ENCODE measurements at regions not wholly inside any gene's neighbourhood (a gene's known extent, or its start where the extent isn't known, plus 50 kb on each side); places are given as distances from the start of the nearest gene placed in this dataset.
"Not testable (repeated sequence)": the region's sequence is repeated elsewhere in the genome, so short reads cannot be mapped to it uniquely, and the experiment has no call there.

DNA sequence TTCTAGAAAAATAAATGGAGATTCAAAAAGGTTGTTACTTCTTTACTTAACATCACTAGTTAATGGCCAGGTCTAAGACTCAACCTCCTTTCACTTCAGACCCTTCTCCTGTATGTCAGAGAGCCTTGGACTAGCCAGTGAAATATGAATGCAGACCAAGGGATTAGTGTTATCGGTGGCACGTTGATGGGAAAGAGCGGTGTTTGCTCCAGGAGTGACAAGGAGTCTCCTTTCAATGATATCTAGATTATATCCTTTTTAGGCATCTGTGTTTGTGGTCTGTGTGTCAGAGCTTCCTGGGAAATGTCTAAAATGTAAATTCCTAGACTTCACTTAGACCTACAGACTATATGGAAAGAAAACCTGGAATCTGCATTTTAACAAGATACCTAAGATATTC, 658.0 kb upstream of the KCNMB2 start:
- H3K36me3 Mint-ChIP-seq, result no peaks in the 10 kb centered on the region
- no peak overlapping the region for H3K4me3 Mint-ChIP-seq
- DNase-seq, result no peak
- no peaks in the 10 kb centered on the region for H3K9me3 Mint-ChIP-seq
- peaks cover 10% of the 10 kb centered on the region for H3K4me1 Mint-ChIP-seq
- no peak overlapping the region for H3K27ac Mint-ChIP-seq
- no peaks in the 10 kb centered on the region for H3K27me3 Mint-ChIP-seq

DNA sequence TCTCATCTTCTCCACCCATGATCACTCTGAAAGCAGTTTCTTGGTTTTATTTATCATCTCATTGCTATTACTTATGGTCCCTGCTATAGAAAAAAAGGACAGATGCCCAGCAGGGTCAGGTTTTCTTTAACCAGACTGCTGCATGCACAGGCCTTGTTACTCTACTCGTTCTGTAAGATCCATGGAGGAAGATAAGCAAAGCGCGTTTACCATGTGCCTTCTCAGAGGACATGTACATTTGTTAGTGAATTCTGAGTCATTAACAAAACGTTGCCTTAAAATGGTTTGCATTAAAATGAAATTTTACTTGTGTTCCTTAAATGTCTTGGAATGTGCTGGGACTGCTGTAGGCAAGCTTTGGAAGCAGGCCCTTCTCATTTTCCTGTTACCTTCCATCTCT, 657.3 kb upstream of the KCNMB2 start:
- H3K4me1 Mint-ChIP-seq, result peaks cover 13% of the 10 kb centered on the region
- H3K27me3 Mint-ChIP-seq, result no peaks in the 10 kb centered on the region
- no peak overlapping the region for H3K27ac Mint-ChIP-seq
- DNase-seq, result no peak
- no peaks in the 10 kb centered on the region for H3K36me3 Mint-ChIP-seq
- H3K4me3 Mint-ChIP-seq, result no peak overlapping the region
- no peaks in the 10 kb centered on the region for H3K9me3 Mint-ChIP-seq

DNA sequence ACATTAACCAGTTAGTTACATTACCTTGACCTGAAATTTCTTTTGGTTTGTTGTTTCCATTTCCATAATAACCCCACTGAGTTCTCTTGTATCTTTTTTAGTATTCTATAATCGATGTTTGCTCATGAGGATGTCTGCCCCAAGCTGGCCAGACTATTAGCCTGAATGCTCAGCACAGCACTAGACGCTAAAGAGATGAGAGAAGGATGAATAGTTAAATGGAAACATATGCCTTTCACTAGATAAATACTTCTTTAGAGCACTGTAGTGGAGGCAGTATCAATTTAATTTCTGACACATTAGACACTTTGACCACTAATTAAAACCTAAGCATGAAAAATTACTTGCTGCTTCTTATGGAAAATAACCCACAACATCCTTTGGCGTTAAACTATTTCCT, 654.9 kb upstream of the KCNMB2 start:
- DNase-seq, result no peak
- Mint-ChIP-seq H3K4me1 (peaks cover 6% of the 10 kb centered on the region), H3K27me3 (no peaks in the 10 kb centered on the region), H3K4me3 (no peak overlapping the region), H3K9me3 (no peaks in the 10 kb centered on the region), H3K27ac (no peak overlapping the region), H3K36me3 (no peaks in the 10 kb centered on the region)

DNA sequence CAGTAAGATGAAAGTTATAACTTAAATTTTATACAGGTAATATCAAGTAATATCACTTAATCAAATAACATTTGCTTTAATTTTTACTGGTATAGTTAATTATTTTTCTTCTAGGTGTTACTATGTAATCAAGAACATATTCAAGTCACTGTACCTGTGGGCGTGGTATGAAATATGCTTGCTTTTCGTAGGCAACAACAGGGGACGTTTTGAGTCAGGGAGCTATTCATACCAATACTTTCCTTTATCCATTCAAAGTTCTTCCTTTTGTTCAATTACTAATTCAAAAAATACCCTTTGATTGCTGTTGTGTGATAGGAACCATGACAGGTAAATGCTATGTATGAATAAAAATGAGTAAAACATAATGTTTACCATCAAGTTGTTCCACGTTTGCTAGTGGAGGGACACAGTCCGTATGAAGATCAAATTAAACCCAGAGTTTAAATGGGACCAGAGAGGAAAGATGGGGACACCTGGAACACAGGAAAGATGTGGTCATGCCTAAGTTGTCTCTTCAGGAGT, 654.0 kb upstream of the KCNMB2 start:
- H3K9me3 Mint-ChIP-seq, result no peaks in the 10 kb centered on the region
- no peak for DNase-seq
- H3K36me3 Mint-ChIP-seq, result no peaks in the 10 kb centered on the region
- H3K27me3 Mint-ChIP-seq, result no peaks in the 10 kb centered on the region
- no peak overlapping the region for H3K4me3 Mint-ChIP-seq
- no peak overlapping the region for H3K27ac Mint-ChIP-seq
- H3K4me1 Mint-ChIP-seq, result peaks cover 6% of the 10 kb centered on the region

DNA sequence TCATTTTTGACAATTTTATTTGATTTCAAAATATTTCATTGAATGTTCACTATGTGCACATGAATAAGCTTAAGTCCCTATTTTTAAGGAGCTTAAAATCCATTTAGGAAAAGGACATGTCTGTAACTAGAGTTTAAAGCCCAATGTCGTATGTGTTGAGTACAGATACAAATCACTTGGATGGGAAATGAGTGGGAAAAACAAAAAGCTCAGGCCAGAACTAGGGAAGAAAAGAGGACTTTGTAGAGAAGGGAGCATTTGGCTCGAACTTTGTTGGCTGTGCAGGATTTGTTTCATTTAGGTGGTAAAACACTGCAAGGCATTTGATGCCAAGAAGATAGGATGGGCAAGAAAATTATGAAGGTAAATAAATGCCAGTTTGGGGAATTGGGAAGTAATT, 653.1 kb upstream of the KCNMB2 start:
- H3K27ac Mint-ChIP-seq, result no peak overlapping the region
- peaks cover 6% of the 10 kb centered on the region for H3K4me1 Mint-ChIP-seq
- no peak for DNase-seq
- no peaks in the 10 kb centered on the region for H3K36me3 Mint-ChIP-seq
- no peaks in the 10 kb centered on the region for H3K27me3 Mint-ChIP-seq
- H3K4me3 Mint-ChIP-seq, result no peak overlapping the region
- no peaks in the 10 kb centered on the region for H3K9me3 Mint-ChIP-seq

DNA sequence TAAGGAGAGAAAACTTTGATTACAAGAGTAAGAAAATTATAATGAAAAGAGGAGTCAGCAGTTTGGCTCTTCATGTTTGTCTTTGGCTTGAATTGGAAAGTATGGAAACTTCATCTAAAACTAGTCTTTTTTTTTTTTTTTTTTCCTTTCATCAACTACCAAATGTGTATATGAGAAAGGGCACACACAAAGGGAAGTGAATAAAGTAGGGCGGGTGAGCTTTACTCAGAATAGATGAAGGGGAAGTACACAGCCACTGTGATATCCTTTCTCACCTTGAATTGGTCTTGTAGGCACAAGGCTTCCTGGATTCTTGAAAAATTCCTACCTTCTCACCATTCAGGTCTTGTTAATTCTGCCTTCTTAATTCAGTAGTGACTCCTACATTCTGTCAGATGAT, 652.3 kb upstream of the KCNMB2 start:
- peaks cover 1% of the 10 kb centered on the region for H3K9me3 Mint-ChIP-seq

DNA sequence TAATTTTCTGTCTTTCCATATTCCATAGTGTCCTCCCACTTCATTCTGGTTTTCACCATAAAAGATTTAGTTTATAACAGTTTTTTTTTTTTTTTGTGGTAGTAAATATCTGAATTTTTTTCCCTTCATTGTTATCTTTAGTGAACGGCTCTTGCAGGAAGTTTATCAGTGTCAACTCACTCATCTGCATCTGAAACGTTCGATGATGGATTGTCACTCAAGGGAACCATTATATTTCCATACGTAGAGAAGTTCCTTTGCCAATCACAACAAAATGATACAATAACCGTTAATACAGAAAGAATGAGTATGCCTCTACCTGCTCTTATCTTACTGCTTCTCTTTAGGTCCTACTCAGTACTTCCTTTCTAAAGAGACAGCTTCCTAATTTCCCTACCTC, 651.2 kb upstream of the KCNMB2 start:
- Mint-ChIP-seq H3K4me1 (peaks cover 6% of the 10 kb centered on the region), H3K4me3 (no peak overlapping the region)

More for the DNA sequence above, 652.3 kb upstream of the KCNMB2 start:
- H3K4me1 Mint-ChIP-seq, result peaks cover 6% of the 10 kb centered on the region
- H3K27me3 Mint-ChIP-seq, result no peaks in the 10 kb centered on the region
- H3K4me3 Mint-ChIP-seq, result no peak overlapping the region
- no peaks in the 10 kb centered on the region for H3K36me3 Mint-ChIP-seq
- peak overlapping the region; percentile 34 for H3K27ac Mint-ChIP-seq
- DNase-seq, result no peak

DNA sequence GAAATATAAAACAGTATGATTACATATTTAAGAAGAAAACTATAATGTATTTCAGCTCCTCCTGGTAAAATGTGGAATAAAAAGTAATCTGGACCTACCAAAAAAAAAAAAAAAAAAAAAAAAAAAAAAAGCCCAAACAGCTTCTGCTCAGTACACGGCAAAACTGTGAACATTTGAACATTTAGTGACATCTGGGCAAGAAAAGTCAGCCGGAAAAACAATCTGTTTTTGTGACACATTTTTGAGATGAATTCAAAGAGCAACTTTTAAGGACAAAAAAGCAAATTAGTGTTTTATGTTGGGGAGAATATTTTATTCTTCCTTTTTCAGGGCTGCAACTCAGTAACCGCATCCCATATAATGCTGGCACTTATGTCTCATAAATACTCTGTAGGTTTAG, 649.7 kb upstream of the KCNMB2 start:
- peaks cover 6% of the 10 kb centered on the region for H3K4me1 Mint-ChIP-seq
- H3K9me3 Mint-ChIP-seq, result peaks cover 1% of the 10 kb centered on the region
- no peaks in the 10 kb centered on the region for H3K27me3 Mint-ChIP-seq
- DNase-seq, result no peak
- H3K36me3 Mint-ChIP-seq, result no peaks in the 10 kb centered on the region
- H3K27ac Mint-ChIP-seq, result no peak overlapping the region
- H3K4me3 Mint-ChIP-seq, result no peak overlapping the region

More for the DNA sequence above, 651.2 kb upstream of the KCNMB2 start:
- no peak for DNase-seq
- Mint-ChIP-seq H3K27ac (no peak overlapping the region), H3K9me3 (peaks cover 1% of the 10 kb centered on the region), H3K36me3 (no peaks in the 10 kb centered on the region), H3K27me3 (no peaks in the 10 kb centered on the region)

DNA sequence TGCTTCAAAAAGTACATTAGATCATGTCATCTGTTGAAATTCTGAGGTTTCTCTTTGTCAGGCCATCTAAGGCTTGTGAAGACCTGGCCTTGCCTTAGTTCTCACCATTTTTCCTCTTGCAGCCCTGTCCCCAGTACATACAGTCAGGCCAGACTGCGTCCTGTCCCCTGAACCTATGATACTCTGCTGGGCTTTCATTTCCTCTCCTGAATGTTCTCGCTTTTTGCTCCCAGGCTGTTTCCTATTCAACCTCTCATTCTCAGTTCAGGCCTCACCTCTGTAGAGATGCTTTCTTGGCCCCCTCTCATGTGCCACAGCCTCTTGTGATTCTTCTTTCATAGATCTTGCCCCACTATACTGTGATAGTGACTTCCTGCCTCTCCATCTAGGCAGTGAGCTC, 648.8 kb upstream of the KCNMB2 start:
- DNase-seq, result no peak
- Mint-ChIP-seq H3K36me3 (no peaks in the 10 kb centered on the region), H3K4me3 (no peak overlapping the region), H3K27me3 (no peaks in the 10 kb centered on the region), H3K9me3 (peaks cover 1% of the 10 kb centered on the region), H3K4me1 (peaks cover 6% of the 10 kb centered on the region), H3K27ac (no peak overlapping the region)

DNA sequence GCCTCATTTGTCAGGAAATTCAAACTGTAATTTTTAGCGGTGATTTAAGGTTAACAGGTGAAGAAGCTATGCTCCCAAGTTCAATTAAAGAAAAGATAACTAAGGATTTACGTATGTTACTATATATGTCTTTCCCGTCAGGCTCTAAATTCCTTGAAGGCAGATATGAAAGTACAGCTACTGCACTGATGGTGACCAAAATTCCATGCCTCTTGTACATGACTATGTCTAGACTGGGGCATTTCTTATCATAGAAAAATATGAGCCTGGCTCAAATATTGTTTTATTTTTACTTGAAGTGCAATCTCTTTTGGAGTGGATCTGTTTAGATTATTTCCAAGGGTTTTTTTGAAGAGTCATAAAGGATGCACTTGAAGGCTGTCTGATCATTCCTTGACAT, 647.1 kb upstream of the KCNMB2 start:
- Mint-ChIP-seq H3K27me3 (no peaks in the 10 kb centered on the region), H3K9me3 (peaks cover 1% of the 10 kb centered on the region), H3K36me3 (no peaks in the 10 kb centered on the region), H3K27ac (no peak overlapping the region), H3K4me1 (peaks cover 1% of the 10 kb centered on the region), H3K4me3 (no peak overlapping the region)
- DNase-seq, result no peak

DNA sequence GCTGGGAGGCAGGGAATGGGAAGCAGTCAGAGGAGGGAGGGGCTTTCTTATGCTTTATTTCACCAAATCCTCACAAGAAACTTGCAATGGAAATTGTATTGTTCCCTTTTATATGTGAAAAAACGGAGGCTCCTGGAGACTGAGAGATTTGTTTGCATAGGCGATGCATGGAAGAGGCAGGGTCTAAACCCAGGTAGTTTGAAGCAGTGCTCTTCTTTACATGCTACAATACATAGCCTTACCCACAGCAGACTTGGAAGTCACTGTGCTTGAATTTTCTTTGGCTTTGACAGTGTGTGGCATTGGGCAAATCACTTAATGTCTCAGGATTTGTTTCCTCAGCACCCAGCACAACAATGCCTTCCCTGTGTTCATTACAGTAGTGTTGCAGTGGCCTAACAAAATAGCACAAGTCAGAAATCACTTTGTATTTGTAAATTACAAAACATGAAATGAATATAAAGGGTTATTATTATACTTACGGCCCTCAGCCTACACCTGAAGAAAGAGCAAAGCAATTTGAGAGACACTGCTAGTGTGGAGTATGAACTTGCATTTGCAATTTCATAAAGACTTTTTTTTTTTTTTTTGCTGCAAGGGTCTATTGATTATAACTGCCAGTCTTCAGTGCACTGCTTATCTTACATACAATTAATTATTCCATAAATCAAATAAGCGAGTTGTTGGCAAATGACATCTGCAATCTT, 646.4 kb upstream of the KCNMB2 start:
- Mint-ChIP-seq H3K27ac (no peak overlapping the region), H3K4me3 (no peak overlapping the region), H3K9me3 (peaks cover 1% of the 10 kb centered on the region), H3K36me3 (no peaks in the 10 kb centered on the region), H3K4me1 (no peaks in the 10 kb centered on the region), H3K27me3 (no peaks in the 10 kb centered on the region)
- no peak for DNase-seq

DNA sequence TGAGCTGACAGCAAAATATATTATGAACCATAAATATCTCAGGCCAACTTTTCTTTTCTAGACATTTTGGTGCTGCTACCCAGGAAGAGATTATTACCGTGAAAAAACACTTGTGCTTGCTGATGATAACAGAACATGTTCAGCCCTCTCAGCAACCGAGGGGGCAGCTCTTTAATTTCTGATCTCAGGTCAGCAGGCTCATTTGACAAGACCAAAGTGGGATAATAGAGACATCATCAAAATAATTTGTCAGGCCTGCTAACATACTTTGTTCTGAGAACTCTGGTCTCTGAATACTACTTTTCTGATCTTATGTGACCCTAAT, 645.9 kb upstream of the KCNMB2 start:
- Mint-ChIP-seq H3K36me3 (no peaks in the 10 kb centered on the region), H3K27me3 (no peaks in the 10 kb centered on the region), H3K27ac (no peak overlapping the region), H3K4me3 (no peak overlapping the region), H3K4me1 (no peaks in the 10 kb centered on the region), H3K9me3 (peaks cover 1% of the 10 kb centered on the region)
- no peak for DNase-seq

DNA sequence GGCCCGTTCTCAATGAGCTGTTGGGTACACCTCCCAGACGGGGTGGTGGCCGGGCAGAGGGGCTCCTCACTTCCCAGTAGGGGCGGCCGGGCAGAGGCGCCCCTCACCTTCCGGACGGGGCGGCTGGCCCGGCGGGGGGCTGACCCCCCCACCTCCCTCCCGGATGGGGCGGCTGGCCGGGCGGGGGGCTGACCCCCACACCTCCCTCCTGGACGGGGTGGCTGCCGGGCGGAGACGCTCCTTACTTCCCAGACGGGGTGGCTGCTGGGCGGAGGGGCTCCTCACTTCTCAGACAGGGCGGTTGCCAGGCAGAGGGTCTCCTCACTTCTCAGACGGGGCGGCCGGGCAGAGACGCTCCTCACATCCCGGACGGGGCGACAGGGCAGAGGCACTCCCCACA, 644.7 kb upstream of the KCNMB2 start:
- not testable (repeated sequence) for H3K4me1 Mint-ChIP-seq, H3K27ac Mint-ChIP-seq, H3K27me3 Mint-ChIP-seq, DNase-seq, H3K36me3 Mint-ChIP-seq, H3K9me3 Mint-ChIP-seq, H3K4me3 Mint-ChIP-seq

DNA sequence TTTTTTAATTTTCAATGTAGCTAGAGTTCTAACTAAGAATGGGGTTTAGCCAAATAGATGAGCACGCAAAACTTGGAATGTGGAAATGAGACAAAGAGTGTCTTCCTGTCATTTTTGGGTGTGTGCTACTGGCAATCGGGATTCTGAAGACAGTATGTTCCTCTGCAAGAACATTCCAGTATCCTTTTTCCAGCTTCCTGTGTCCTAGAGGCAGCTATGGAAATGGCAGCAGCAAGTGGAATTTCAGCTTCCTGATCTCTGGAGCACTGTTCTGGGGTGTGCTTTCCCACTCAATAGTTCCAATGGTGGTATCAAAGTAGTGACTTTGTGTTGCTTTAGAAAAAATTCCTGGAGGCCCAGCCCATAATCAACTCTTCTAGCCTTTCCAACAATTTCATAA, 642.9 kb upstream of the KCNMB2 start:
- no peak overlapping the region for H3K4me3 Mint-ChIP-seq
- H3K4me1 Mint-ChIP-seq, result no peaks in the 10 kb centered on the region
- peaks cover 7% of the 10 kb centered on the region for H3K36me3 Mint-ChIP-seq
- no peak overlapping the region for H3K27ac Mint-ChIP-seq
- peaks cover 8% of the 10 kb centered on the region for H3K9me3 Mint-ChIP-seq
- DNase-seq, result no peak
- no peaks in the 10 kb centered on the region for H3K27me3 Mint-ChIP-seq

DNA sequence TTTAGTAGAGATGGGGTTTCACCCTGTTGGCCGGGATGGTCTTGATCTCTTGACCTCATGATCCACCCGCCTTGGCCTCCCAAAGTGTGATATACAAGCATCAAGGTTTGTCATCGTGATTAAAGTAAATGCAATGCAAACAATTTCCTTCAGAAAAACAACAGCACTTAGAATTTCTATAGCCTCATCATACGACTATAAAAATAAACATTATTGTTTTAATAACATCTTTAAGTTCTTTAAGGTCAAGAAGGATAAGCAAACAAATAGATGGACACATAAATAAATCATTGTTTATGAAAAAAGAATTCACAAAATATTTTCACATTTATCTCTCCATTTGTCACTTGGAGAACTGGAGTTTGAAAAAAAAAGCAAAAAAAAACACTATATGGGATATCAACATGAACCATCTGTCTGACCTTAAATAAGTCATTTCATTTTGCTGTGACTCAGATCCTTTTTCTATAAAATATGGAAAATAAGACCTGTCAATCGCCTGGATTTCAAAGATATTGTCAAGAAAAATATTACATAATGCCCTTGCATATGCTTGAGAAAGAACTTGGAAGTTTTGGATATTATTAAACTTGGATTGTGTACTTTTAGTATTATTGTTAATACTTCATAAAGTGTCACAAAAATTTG, 642.0 kb upstream of the KCNMB2 start:
- no peaks in the 10 kb centered on the region for H3K27me3 Mint-ChIP-seq
- DNase-seq, result no peak
- H3K9me3 Mint-ChIP-seq, result peaks cover 8% of the 10 kb centered on the region
- H3K27ac Mint-ChIP-seq, result no peak overlapping the region
- peaks cover 7% of the 10 kb centered on the region for H3K36me3 Mint-ChIP-seq
- H3K4me1 Mint-ChIP-seq, result no peaks in the 10 kb centered on the region
- H3K4me3 Mint-ChIP-seq, result no peak overlapping the region

DNA sequence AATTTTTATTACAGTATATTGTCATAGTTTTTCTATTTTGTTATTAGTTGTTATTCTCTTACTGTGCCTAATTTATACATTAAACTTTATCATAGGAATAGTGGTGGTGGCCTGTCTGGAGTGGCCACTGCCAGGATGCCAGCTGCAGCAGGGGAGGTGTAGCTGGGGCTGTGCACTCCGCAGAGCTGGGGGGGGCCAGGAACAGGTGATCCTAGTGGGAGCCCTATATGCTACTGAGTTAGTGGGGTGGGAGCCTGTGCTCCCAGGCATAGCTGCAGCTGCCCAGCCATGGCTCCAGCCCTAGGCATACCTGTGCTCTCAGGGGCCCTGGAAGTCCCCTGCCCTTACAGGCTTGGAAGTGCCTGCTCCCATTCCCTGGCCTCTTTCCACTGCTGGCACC, 638.1 kb upstream of the KCNMB2 start:
- Mint-ChIP-seq H3K4me3 (no peak overlapping the region), H3K4me1 (no peaks in the 10 kb centered on the region), H3K27ac (no peak overlapping the region), H3K9me3 (peaks cover 18% of the 10 kb centered on the region), H3K27me3 (no peaks in the 10 kb centered on the region), H3K36me3 (peaks cover 15% of the 10 kb centered on the region)
- DNase-seq, result no peak
